CD14-positive monocyte (primary cell): ENCODE measurements at regions not wholly inside any gene's neighbourhood (a gene's known extent, or its start where the extent isn't known, plus 50 kb on each side); places are given as distances from the start of the nearest gene placed in this dataset.

Experiments used
- DNase-seq, 3 donors: peaks; one replicate each; pipeline ENCODE4 v3.0.0-alpha.2; 2011 to 2022
- H2AFZ ChIP-seq: 2 replicates; pipeline ENCODE4 v1.6.0; 2012; ENCODE audit warnings: mild to moderate bottlenecking, low read depth, low read length, inconsistent platforms; ENCODE audit not compliant: insufficient read depth, poor library complexity, severe bottlenecking
- H3K27ac ChIP-seq, 2 donors: 1 replicate in 1 of 2; 2 replicates in 1 of 2; pipeline ENCODE4 v1.5.1; 2012 to 2013; ENCODE audit warnings: low read length in 2 of 2, control low read depth in 1 of 2, inconsistent platforms in 1 of 2, low read depth in 1 of 2, mild to moderate bottlenecking in 1 of 2
- H3K27me3 ChIP-seq, 2 donors: one replicate each; pipeline versions ENCODE4 v1.6.0 to v1.6.1; 2011 to 2013; ENCODE audit warnings: low read length in 2 of 2; ENCODE audit not compliant: control insufficient read depth in 2 of 2, insufficient read depth in 2 of 2
- H3K36me3 ChIP-seq, 2 donors: replicated peaks in 1 of 2; 1 replicate in 1 of 2; 2 replicates in 1 of 2; pipeline versions ENCODE4 v1.5.1 to v1.6.1; 2012 to 2013; ENCODE audit warnings: low read length in 2 of 2, control low read depth in 1 of 2, inconsistent platforms in 1 of 2, mild to moderate bottlenecking in 1 of 2; ENCODE audit not compliant: insufficient read depth in 2 of 2, control insufficient read depth in 1 of 2
- H3K4me1 ChIP-seq, 2 donors: 1 replicate in 1 of 2; 2 replicates in 1 of 2; pipeline versions ENCODE4 v1.5.1 to v1.6.1; 2012 to 2013; ENCODE audit warnings: low read length in 2 of 2, control low read depth in 1 of 2, inconsistent platforms in 1 of 2, mild to moderate bottlenecking in 1 of 2, moderate library complexity in 1 of 2; ENCODE audit not compliant: insufficient read depth in 2 of 2, control insufficient read depth in 1 of 2
- H3K4me2 ChIP-seq: replicated peaks from 2 replicates; pipeline ENCODE3; 2012; ENCODE audit warnings: low read length, moderate library complexity, mild to moderate bottlenecking; ENCODE audit not compliant: poor library complexity, severe bottlenecking; ENCODE audit errors: extremely low read depth
- H3K4me3 ChIP-seq, 3 experiments: fragments of 200-600 bp in 1 of 3; sonication (generic) in 1 of 3; replicated peaks in 1 of 3; 1 replicate in 2 of 3; 2 replicates in 1 of 3; pipeline ENCODE4 v1.5.1; 2011 to 2013; ENCODE audit warnings: low read length in 3 of 3, mild to moderate bottlenecking in 3 of 3, control low read depth in 2 of 3, low read depth in 2 of 3, inconsistent platforms in 1 of 3, moderate library complexity in 1 of 3
- H3K79me2 ChIP-seq: 2 replicates; pipeline ENCODE4 v1.6.0; 2012; ENCODE audit warnings: mild to moderate bottlenecking, control low read depth, inconsistent platforms, low read length, moderate library complexity; ENCODE audit not compliant: insufficient read depth
- H3K9ac ChIP-seq: 2 replicates; pipeline ENCODE4 v1.6.0; 2017; ENCODE audit warnings: low read length, mild to moderate bottlenecking; ENCODE audit not compliant: insufficient read depth, poor library complexity, severe bottlenecking
- H3K9me3 ChIP-seq, 2 donors: replicated peaks in 1 of 2; 1 replicate in 1 of 2; 2 replicates in 1 of 2; pipeline versions ENCODE4 v1.5.1 to v1.6.1; 2012 to 2013; ENCODE audit warnings: low read length in 2 of 2, control low read depth in 1 of 2; ENCODE audit not compliant: control insufficient read depth in 1 of 2, insufficient read depth in 1 of 2
- H4K20me1 ChIP-seq: 2 replicates; pipeline ENCODE4 v1.6.0; 2012; ENCODE audit warnings: mild to moderate bottlenecking, low read length, control low read depth, moderate library complexity; ENCODE audit not compliant: insufficient read depth
- H3K27ac Mint-ChIP-seq, 7 donors: one replicate each; pipeline ENCODE4 v1.8.0; 2020; ENCODE audit warnings: mild to moderate bottlenecking in 7 of 7, mixed read lengths in 7 of 7, moderate library complexity in 6 of 7, inconsistent platforms in 2 of 7
- H3K27me3 Mint-ChIP-seq, 3 donors: one replicate each; pipeline ENCODE4 v1.8.0; 2021 to 2022; ENCODE audit warnings: low read depth in 3 of 3, mild to moderate bottlenecking in 3 of 3, mixed read lengths in 3 of 3, moderate library complexity in 3 of 3, inconsistent platforms in 1 of 3
- H3K36me3 Mint-ChIP-seq, 2 donors: one replicate each; pipeline ENCODE4 v1.8.0; 2020; ENCODE audit warnings: mixed read lengths in 2 of 2, inconsistent platforms in 1 of 2, mild to moderate bottlenecking in 1 of 2
- H3K4me1 Mint-ChIP-seq: one replicate; pipeline ENCODE4 v1.8.0; 2020; ENCODE audit warnings: mild to moderate bottlenecking, mixed read lengths
- H3K4me3 Mint-ChIP-seq, 2 donors: one replicate each; pipeline ENCODE4 v1.8.0; 2020; ENCODE audit warnings: mild to moderate bottlenecking in 2 of 2, mixed read lengths in 2 of 2, moderate library complexity in 1 of 2
- H3K9me3 Mint-ChIP-seq, 7 donors: one replicate each; pipeline ENCODE4 v1.8.0; 2020 to 2022; ENCODE audit warnings: mixed read lengths in 7 of 7, mild to moderate bottlenecking in 6 of 7, moderate library complexity in 6 of 7, inconsistent platforms in 2 of 7
- CTCF ChIP-seq: fragments of 200-600 bp; IDR thresholded peaks from one replicate; pipeline ENCODE4 v1.8.0; 2022; ENCODE audit warnings: antibody characterized with exemption, mild to moderate bottlenecking
- WGBS: methylation state at CpG from one replicate; pipeline ENCODE4 v1.1.5; 2013; ENCODE audit warnings: missing lambda C conversion rate; ENCODE audit not compliant: insufficient coverage; 5-methylcytosine and 5-hydroxymethylcytosine counted together
- intact Hi-C, 2 donors: fragments of 100-400 bp; cut with micrococcal nuclease; formaldehyde crosslinking; loops; one replicate each; pipeline versions ENCODE4 v1.15.0 to v1.15.1; 2023

DNA sequence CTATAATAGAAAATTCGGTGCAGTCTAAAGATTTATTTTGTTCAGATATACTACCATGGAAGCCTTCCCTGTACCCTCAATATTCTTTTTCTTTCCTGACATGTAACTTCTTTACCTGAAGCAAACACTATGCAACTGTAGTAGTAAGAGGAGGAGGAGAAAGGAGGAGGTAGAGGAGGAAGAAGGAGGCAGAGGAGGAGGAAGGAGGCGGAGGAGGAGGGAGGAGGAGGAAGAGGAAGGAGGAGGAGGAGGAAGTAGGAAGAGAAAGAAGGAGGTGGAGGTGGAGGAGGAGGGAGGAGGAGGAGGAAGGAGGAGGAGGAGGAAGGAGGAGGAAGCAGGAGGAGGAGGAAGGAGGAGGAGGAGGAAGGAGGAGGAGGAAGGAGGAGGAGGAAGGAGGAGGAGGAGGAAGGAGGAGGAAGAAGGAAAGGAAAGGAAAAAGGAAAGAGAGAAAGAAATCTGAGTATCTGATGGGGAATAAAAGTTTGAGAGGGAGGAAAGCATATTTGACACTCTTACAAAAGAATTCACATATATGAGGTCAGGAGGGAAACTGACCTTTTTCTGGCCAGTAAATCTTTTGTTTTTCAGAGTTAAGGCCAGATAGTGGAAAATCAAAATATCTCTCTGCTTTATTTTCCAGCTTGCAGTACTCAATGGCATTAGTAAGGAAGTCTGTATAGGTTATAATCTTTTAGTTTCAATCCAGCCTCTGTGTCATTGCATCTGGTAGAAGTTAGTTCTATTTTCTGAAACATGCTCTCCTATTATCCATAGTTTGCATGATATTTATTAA is 114.5 kb upstream of the LPAR1 start:
- DNase-seq: no peak
- no peak overlapping the region for H3K4me3 Mint-ChIP-seq
- no peaks in the 10 kb centered on the region for H3K9me3 Mint-ChIP-seq

DNA sequence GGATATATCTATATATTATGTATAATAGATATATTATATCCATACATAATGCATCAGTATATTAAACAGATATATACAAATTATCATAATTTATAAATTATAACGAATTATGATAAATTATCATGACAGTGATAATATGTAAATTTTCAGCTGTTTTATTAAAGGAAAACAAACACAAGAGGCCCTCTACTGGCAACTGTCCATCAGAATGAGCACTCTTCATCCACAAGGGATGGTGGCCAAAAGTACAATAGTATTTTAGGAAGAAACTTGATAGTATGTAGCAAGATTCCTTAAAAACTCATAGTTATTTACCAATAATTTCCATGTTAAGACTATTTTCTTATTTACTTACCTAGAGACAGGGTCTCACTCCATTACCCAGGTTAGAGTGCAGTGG is 113.3 kb upstream of the LPAR1 start:
- no peaks in the 10 kb centered on the region for H3K36me3 ChIP-seq
- TF ChIP-seq CTCF: peak; percentile 22
- DNase-seq: no peak
- no peak overlapping the region for H3K9ac ChIP-seq
- Mint-ChIP-seq H3K27me3 (peaks cover 0 to 3% (median 0%) of the 10 kb centered on the region in 3 donors), H3K27ac (no peak overlapping the region), H3K4me1 (peaks cover 35% of the 10 kb centered on the region), H3K36me3 (no peaks in the 10 kb centered on the region), H3K9me3 (no peaks in the 10 kb centered on the region), H3K4me3 (no peak overlapping the region)
- intact Hi-C loops: no loop called here
- no peak overlapping the region for H3K4me2 ChIP-seq
- H3K79me2 ChIP-seq: no peaks in the 10 kb centered on the region
- H3K27ac ChIP-seq: no peak overlapping the region
- no peak overlapping the region for H3K4me3 ChIP-seq
- H4K20me1 ChIP-seq: no peaks in the 10 kb centered on the region
- no peaks in the 10 kb centered on the region for H3K9me3 ChIP-seq
- H3K4me1 ChIP-seq: peaks cover 23 to 35% of the 10 kb centered on the region in 2 donors
- no peak overlapping the region for H2AFZ ChIP-seq
- H3K27me3 ChIP-seq: no peaks in the 10 kb centered on the region
- no CpG with 5 or more reads among the region's 1 CpG for WGBS

More for the DNA sequence above, 114.5 kb upstream of the LPAR1 start:
- TF ChIP-seq CTCF: no peak
- H3K36me3 Mint-ChIP-seq: no peaks in the 10 kb centered on the region
- Histone ChIP-seq H3K27ac (peak overlapping the region in 1 of 2 donors; percentile 53), H3K4me1 (peaks cover 19 to 30% of the 10 kb centered on the region in 2 donors), H2AFZ (no peak overlapping the region), H3K36me3 (no peaks in the 10 kb centered on the region), H3K79me2 (no peaks in the 10 kb centered on the region), H3K9me3 (no peaks in the 10 kb centered on the region), H3K4me3 (no peak overlapping the region), H3K4me2 (no peak overlapping the region), H4K20me1 (no peaks in the 10 kb centered on the region), H3K27me3 (no peaks in the 10 kb centered on the region), H3K9ac (no peak overlapping the region)
- WGBS: no CpG with 5 or more reads among the region's 2 CpGs
- intact Hi-C loops: no loop called here
- H3K27me3 Mint-ChIP-seq: peaks cover 0 to 3% (median 0%) of the 10 kb centered on the region in 3 donors
- peak overlapping the region in 2 of 7 donors; percentile 24 to 54 for H3K27ac Mint-ChIP-seq
- peaks cover 26% of the 10 kb centered on the region for H3K4me1 Mint-ChIP-seq
